GM12892 (cell line): ENCODE measurements at regions not wholly inside any gene's neighbourhood (a gene's known extent, or its start where the extent isn't known, plus 50 kb on each side); places are given as distances from the start of the nearest gene placed in this dataset.

Experiments
- POLR2A ChIP-seq: IDR thresholded peaks from 2 replicates; pipeline ENCODE4 v1.6.1; 2011; ENCODE audit warnings: low read depth, low read length, control low read depth
- POLR2AphosphoS5 ChIP-seq: IDR thresholded peaks from 2 replicates; pipeline ENCODE4 v1.6.1; 2011; ENCODE audit warnings: low read depth, low read length, control low read depth
- TAF1 ChIP-seq: IDR thresholded peaks from 2 replicates; pipeline ENCODE4 v1.6.1; 2011; ENCODE audit warnings: low read depth, mild to moderate bottlenecking, control low read depth, low read length, borderline replicate concordance

DNA sequence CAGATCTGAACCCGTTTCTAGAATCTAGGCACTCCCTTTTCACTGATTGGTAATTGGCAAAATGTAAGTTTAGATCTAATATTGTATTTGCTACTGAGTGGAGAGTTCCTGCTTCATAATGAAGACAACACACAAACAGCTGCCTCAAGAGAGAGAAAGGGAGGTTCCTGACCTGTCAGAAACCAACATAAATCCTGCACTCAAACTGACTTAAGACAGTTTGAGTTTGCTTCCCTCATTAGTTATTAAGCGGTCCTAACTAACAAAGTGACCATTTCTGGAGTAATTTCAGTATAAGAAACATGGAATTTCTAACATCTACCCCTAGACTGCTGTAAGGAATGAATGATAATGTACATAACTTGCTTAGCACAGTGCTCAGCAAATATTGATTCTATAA lies 191.2 kb downstream of the METTL4 start:
- TF ChIP-seq POLR2A (no peak), POLR2AphosphoS5 (no peak), TAF1 (no peak)
